ENCODE measurements at regions not wholly inside any gene's neighbourhood (a gene's known extent, or its start where the extent isn't known, plus 50 kb on each side); places are given as distances from the start of the nearest gene placed in this dataset.
A peak's percentile ranks its signal among the peaks of the same experiment; 100 is the strongest.

GRCh38 chrX:121109986-121110385 is 62.6 kb downstream of the GLUD2 start:
- Histone ChIP-seq H3K36me3 (ENCODE audit: control insufficient read depth, insufficient read depth, low read length) (no peaks in the 10 kb centered on the region), H3K9me1 (ENCODE audit: control insufficient read depth, insufficient read depth, low read length) (no peaks in the 10 kb centered on the region), H2AFZ (ENCODE audit: low read depth, low read length) (0 out of 2 replicates have a peak overlapping the region, but pooled peaks have one; percentile 32), H3K4me3 (no peak overlapping the region), H3K27ac (ENCODE audit: extremely low read depth, low read depth, low read length) (no peak overlapping the region), H4K20me1 (replicated peaks; ENCODE audit: control insufficient read depth, insufficient read depth, low read length) (no peaks in the 10 kb centered on the region), H3K9me3 (replicated peaks; ENCODE audit: control insufficient read depth, insufficient read depth, low read depth, low read length) (no peaks in the 10 kb centered on the region), H3K27me3 (ENCODE audit: control insufficient read depth in 2 of 2, insufficient read depth in 2 of 2, low read length in 2 of 2) (no peaks in the 10 kb centered on the region), H3K9ac (ENCODE audit: insufficient read depth in 1 of 2, low read depth in 2 of 2, low read length in 2 of 2) (no peak overlapping the region), H3K4me2 (ENCODE audit: insufficient read depth, low read length) (no peak overlapping the region), H3K79me2 (ENCODE audit: control insufficient read depth, insufficient read depth, low read length) (no peaks in the 10 kb centered on the region), H3K4me1 (replicated peaks in 1 of 2; ENCODE audit: control insufficient read depth in 2 of 2, insufficient read depth in 2 of 2, low read length in 2 of 2) (no peaks in the 10 kb centered on the region)
- intact Hi-C loops (cut with micrococcal nuclease) (no loop called here), in situ Hi-C loops (cut with MboI) (no loop called here)
- TF ChIP-seq IRF1 (CRISPR knock-in tag; IDR thresholded peaks at IDR 0.05; ENCODE audit: borderline replicate concordance) (no peak), YY1 (IDR thresholded peaks at IDR 0.05; ENCODE audit: borderline replicate concordance in 1 of 3, control insufficient read depth in 1 of 3, extremely low read depth in 1 of 3, insufficient read depth in 3 of 3, insufficient read length in 1 of 3, insufficient replicate concordance in 2 of 3, low read depth in 1 of 3, low read length in 2 of 3) (peak in 1 of 3 experiments; percentile 27), ZNF644 (tag; IDR thresholded peaks at IDR 0.05; ENCODE audit: low read depth) (no peak), TAF15 (IDR thresholded peaks at IDR 0.05; ENCODE audit: low read depth, low read length) (no peak), DACH1 (IDR thresholded peaks at IDR 0.05; ENCODE audit: partially characterized antibody) (no peak)
- WGBS (ENCODE audit: insufficient coverage, low coverage, missing lambda C conversion rate) = 10% methylated on average over 2 of the region's 2 CpGs
- ATAC-seq = peak; percentile 76
- CTCF ChIA-PET (ENCODE audit: low intra/inter-chr PET ratio) = no interaction called here
- peak; percentile 67 for FAIRE-seq
- peak in 1 of 4 experiments; percentile 54 for DNase-seq (ENCODE audit: extremely low read depth in 1 of 4, low spot score in 3 of 4)
- BruUV-seq (replicated peaks) = no TSS peak
- POLR2A ChIA-PET = no interaction called here

Measured in K562 (cell line).